HFFc6 (cell line): ENCODE measurements at regions not wholly inside any gene's neighbourhood (a gene's known extent, or its start where the extent isn't known, plus 50 kb on each side); places are given as distances from the start of the nearest gene placed in this dataset.

Experiments
- DNase-seq: peaks from one replicate; pipeline ENCODE4 v3.0.0-alpha.2; 2018
- H3K27ac Mint-ChIP-seq: 2 replicates; pipeline ENCODE4 v1.8.0; 2020; ENCODE audit warnings: mild to moderate bottlenecking, mixed read lengths
- H3K27me3 Mint-ChIP-seq: 2 replicates; pipeline ENCODE4 v1.8.0; 2021; ENCODE audit warnings: mild to moderate bottlenecking, moderate library complexity, mixed read lengths; ENCODE audit not compliant: insufficient read depth
- H3K36me3 Mint-ChIP-seq: 2 replicates; pipeline ENCODE4 v1.8.0; 2021; ENCODE audit warnings: low read depth, mixed read lengths
- H3K4me1 Mint-ChIP-seq: 2 replicates; pipeline ENCODE4 v1.8.0; 2020; ENCODE audit warnings: low read depth, mixed read lengths
- H3K4me3 Mint-ChIP-seq: 2 replicates; pipeline ENCODE4 v1.8.0; 2020; ENCODE audit warnings: mild to moderate bottlenecking, moderate library complexity, mixed read lengths
- H3K9me3 Mint-ChIP-seq: 2 replicates; pipeline ENCODE4 v1.8.0; 2020; ENCODE audit warnings: mild to moderate bottlenecking, mixed read lengths
- CTCF ChIP-seq: fragments of 200-600 bp; sonication (generic); IDR thresholded peaks from 2 replicates; pipeline ENCODE4 v1.5.0; 2021; ENCODE audit warnings: antibody characterized with exemption, mild to moderate bottlenecking

GRCh38 chr21:25107708-25108107 lies 499.6 kb downstream of the MRPL39 start:
- H3K4me1 Mint-ChIP-seq: peaks cover 78% of the 10 kb centered on the region
- no peaks in the 10 kb centered on the region for H3K27me3 Mint-ChIP-seq
- H3K4me3 Mint-ChIP-seq: 0 out of 2 replicates have a peak overlapping the region, but pooled peaks have one; percentile 9
- no peak for TF ChIP-seq CTCF
- DNase-seq: peak; percentile 86
- H3K9me3 Mint-ChIP-seq: no peaks in the 10 kb centered on the region
- peaks cover 9% of the 10 kb centered on the region; the same call in 1 of the 2 replicates for H3K36me3 Mint-ChIP-seq
- H3K27ac Mint-ChIP-seq: peak overlapping the region; percentile 78

- no peak overlapping the region for H3K4me3 Mint-ChIP-seq
- no peak overlapping the region for H3K27ac Mint-ChIP-seq
- H3K9me3 Mint-ChIP-seq: no peaks in the 10 kb centered on the region
- H3K27me3 Mint-ChIP-seq: no peaks in the 10 kb centered on the region
- DNase-seq: peak; percentile 9
- peaks cover 58% of the 10 kb centered on the region for H3K4me1 Mint-ChIP-seq
- no peak for TF ChIP-seq CTCF
- H3K36me3 Mint-ChIP-seq: peaks cover 9% of the 10 kb centered on the region; the same call in 1 of the 2 replicates
These were observed 503.6 kb downstream of the MRPL39 start for GRCh38 chr21:25103500-25104207.

GRCh38 chr21:25097648-25098047 lies 509.6 kb downstream of the MRPL39 start:
- no peaks in the 10 kb centered on the region for H3K27me3 Mint-ChIP-seq
- no peak overlapping the region for H3K27ac Mint-ChIP-seq
- DNase-seq: no peak
- H3K9me3 Mint-ChIP-seq: peaks cover 18% of the 10 kb centered on the region; the same call in 1 of the 2 replicates
- H3K36me3 Mint-ChIP-seq: peaks cover 4% of the 10 kb centered on the region; the same call in 1 of the 2 replicates
- no peak overlapping the region; the same call in 1 of the 2 replicates for H3K4me3 Mint-ChIP-seq
- TF ChIP-seq CTCF: no peak
- H3K4me1 Mint-ChIP-seq: peaks cover 9% of the 10 kb centered on the region; the same call in 1 of the 2 replicates

GRCh38 chr21:25094695-25095094 lies 512.6 kb downstream of the MRPL39 start:
- DNase-seq: no peak
- Mint-ChIP-seq H3K4me1 (no peaks in the 10 kb centered on the region; the same call in 1 of the 2 replicates), H3K36me3 (peaks cover 12% of the 10 kb centered on the region), H3K9me3 (peaks cover 25% of the 10 kb centered on the region), H3K27ac (no peak overlapping the region), H3K27me3 (0 out of 2 replicates have a peak, but pooled peaks cover 6% of the 10 kb centered on the region), H3K4me3 (no peak overlapping the region)
- TF ChIP-seq CTCF: no peak

- H3K27me3 Mint-ChIP-seq: 0 out of 2 replicates have a peak, but pooled peaks cover 6% of the 10 kb centered on the region
- H3K4me1 Mint-ChIP-seq: no peaks in the 10 kb centered on the region; the same call in 1 of the 2 replicates
- peaks cover 25% of the 10 kb centered on the region for H3K9me3 Mint-ChIP-seq
- peaks cover 12% of the 10 kb centered on the region for H3K36me3 Mint-ChIP-seq
- H3K27ac Mint-ChIP-seq: no peak overlapping the region
- no peak overlapping the region for H3K4me3 Mint-ChIP-seq
- no peak for TF ChIP-seq CTCF
- no peak for DNase-seq
These were observed 514.8 kb downstream of the MRPL39 start for GRCh38 chr21:25092441-25093011.
